GM08714 (cell line): ENCODE measurements at regions not wholly inside any gene's neighbourhood (a gene's known extent, or its start where the extent isn't known, plus 50 kb on each side); places are given as distances from the start of the nearest gene placed in this dataset.

Source experiments
- H3K4me3 ChIP-seq: fragments of 200-500 bp; sonication (Bioruptor generic); 2 replicates; pipeline ENCODE4 v1.5.1; 2014; ENCODE audit warnings: mild to moderate bottlenecking, low read length, inconsistent platforms
- ZNF274 ChIP-seq: IDR thresholded peaks from 2 replicates; pipeline ENCODE4 v1.6.1; 2012; ENCODE audit warnings: mild to moderate bottlenecking, low read depth, low read length

GRCh38 chr6:88490195-88490907 lies 324.2 kb upstream of the CNR1 start:
- no peak for TF ChIP-seq ZNF274
- H3K4me3 ChIP-seq = no peak overlapping the region

- no peak for TF ChIP-seq ZNF274
- no peak overlapping the region for H3K4me3 ChIP-seq
Measured at GRCh38 chr6:88483424-88483823, 317.3 kb upstream of the CNR1 start.

- no peak overlapping the region for H3K4me3 ChIP-seq
- no peak for TF ChIP-seq ZNF274
Measured at GRCh38 chr6:88482465-88482864, 316.3 kb upstream of the CNR1 start.

- TF ChIP-seq ZNF274 = no peak
- no peak overlapping the region for H3K4me3 ChIP-seq
Measured at GRCh38 chr6:88481519-88481918, 315.4 kb upstream of the CNR1 start.

- TF ChIP-seq ZNF274 = no peak
- no peak overlapping the region for H3K4me3 ChIP-seq
Measured at GRCh38 chr6:88480816-88481215, 314.7 kb upstream of the CNR1 start.

- no peak overlapping the region for H3K4me3 ChIP-seq
- TF ChIP-seq ZNF274 = no peak
Measured at GRCh38 chr6:88477413-88477812, 311.3 kb upstream of the CNR1 start.

- no peak for TF ChIP-seq ZNF274
Measured at GRCh38 chr6:88476388-88476787, 310.2 kb upstream of the CNR1 start.

GRCh38 chr6:88474720-88475119 lies 308.6 kb upstream of the CNR1 start:
- H3K4me3 ChIP-seq = no peak overlapping the region
- TF ChIP-seq ZNF274 = no peak

More at GRCh38 chr6:88476388-88476787, 310.2 kb upstream of the CNR1 start:
- no peak overlapping the region for H3K4me3 ChIP-seq

- TF ChIP-seq ZNF274 = no peak
- no peak overlapping the region for H3K4me3 ChIP-seq
Measured at GRCh38 chr6:88473589-88473988, 307.4 kb upstream of the CNR1 start.

GRCh38 chr6:88472851-88473525 lies 306.8 kb upstream of the CNR1 start:
- H3K4me3 ChIP-seq = no peak overlapping the region

GRCh38 chr6:88459643-88460042 lies 293.5 kb upstream of the CNR1 start:
- H3K4me3 ChIP-seq = no peak overlapping the region
- TF ChIP-seq ZNF274 = no peak

More at GRCh38 chr6:88472851-88473525, 306.8 kb upstream of the CNR1 start:
- no peak for TF ChIP-seq ZNF274

GRCh38 chr6:88459189-88459588 lies 293.0 kb upstream of the CNR1 start:
- TF ChIP-seq ZNF274 = no peak
- H3K4me3 ChIP-seq = no peak overlapping the region

- no peak overlapping the region for H3K4me3 ChIP-seq
- no peak for TF ChIP-seq ZNF274
Measured at GRCh38 chr6:88458662-88459061, 292.5 kb upstream of the CNR1 start.

GRCh38 chr6:88456221-88456859 lies 290.2 kb upstream of the CNR1 start:
- no peak for TF ChIP-seq ZNF274

GRCh38 chr6:88455317-88455716 lies 289.2 kb upstream of the CNR1 start:
- H3K4me3 ChIP-seq = no peak overlapping the region
- TF ChIP-seq ZNF274 = no peak

More at GRCh38 chr6:88456221-88456859, 290.2 kb upstream of the CNR1 start:
- H3K4me3 ChIP-seq = no peak overlapping the region
